SK-N-MC (cell line): ENCODE measurements at regions not wholly inside any gene's neighbourhood (a gene's known extent, or its start where the extent isn't known, plus 50 kb on each side); places are given as distances from the start of the nearest gene placed in this dataset.

ENCODE experiments used
- EZH2 ChIP-seq: fragments of 200-600 bp; sonication (generic); IDR thresholded peaks from one replicate; pipeline ENCODE4 v1.6.1; 2017; ENCODE audit warnings: antibody characterized with exemption
- FOXP2 ChIP-seq: optimal IDR thresholded peaks from 2 replicates; pipeline ENCODE3; 2011; ENCODE audit warnings: mild to moderate bottlenecking, moderate library complexity; ENCODE audit not compliant: insufficient read depth; ENCODE audit errors: extremely low read length, control extremely low read depth
- POLR2AphosphoS5 ChIP-seq: IDR thresholded peaks from 2 replicates; pipeline ENCODE4 v1.6.1; 2012; ENCODE audit warnings: mild to moderate bottlenecking, low read depth, low read length, borderline replicate concordance

DNA sequence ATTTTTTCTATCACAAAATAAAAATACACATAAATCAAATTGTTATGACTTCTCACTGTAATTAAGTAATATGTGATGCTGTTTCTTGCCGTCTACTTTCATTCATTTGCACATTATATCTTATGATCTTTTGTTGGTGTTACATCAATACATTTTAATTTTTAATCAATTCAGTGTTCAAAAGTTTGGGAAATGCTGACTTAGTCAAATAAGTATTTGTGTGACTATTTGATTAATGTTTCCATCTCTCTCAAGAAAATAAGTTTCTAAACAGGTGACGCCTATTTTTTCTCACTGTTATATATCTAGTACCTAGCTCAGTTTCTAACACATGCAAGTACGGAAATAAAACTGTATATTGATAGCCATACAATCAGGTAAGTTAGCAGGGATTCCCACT is 329.5 kb upstream of the KIRREL3 start:
- TF ChIP-seq EZH2 (no peak), POLR2AphosphoS5 (no peak), FOXP2 (no peak)
